B cell (primary cell): ENCODE measurements at regions not wholly inside any gene's neighbourhood (a gene's known extent, or its start where the extent isn't known, plus 50 kb on each side); places are given as distances from the start of the nearest gene placed in this dataset.

Experiments used
- ATAC-seq: fragments of 200-7000 bp; cut with Tn5 transposase; one replicate; pipeline ENCODE4 v1.10.0; 2021; ENCODE audit warnings: low read depth, mild to moderate bottlenecking, moderate number of reproducible peaks, moderate library complexity
- CTCF ChIA-PET: fragments of 350-600 bp; sonication (Branson Sonifier 250); formaldehyde crosslinking; loops from one replicate; lab custom pipeline; 2021; ENCODE audit warnings: antibody characterized with exemption, inconsistent platforms; lab: Charles Lee
- POLR2A ChIA-PET: fragments of 350-600 bp; sonication (Branson Sonifier 250); formaldehyde crosslinking; loops from one replicate; lab custom pipeline; 2021; ENCODE audit warnings: antibody characterized with exemption; lab: Charles Lee
- DNase-seq: peaks from one replicate; pipeline ENCODE4 v3.0.0; 2013
- H2AFZ ChIP-seq: 2 replicates; pipeline ENCODE4 v1.6.1; 2012; ENCODE audit warnings: mild to moderate bottlenecking, low read depth, low read length; ENCODE audit not compliant: insufficient read depth, poor library complexity, severe bottlenecking
- H3K27ac ChIP-seq, 2 donors: 1 replicate in 1 of 2; 2 replicates in 1 of 2; pipeline ENCODE4 v1.5.1; 2012 to 2013; ENCODE audit warnings: low read length in 2 of 2, mild to moderate bottlenecking in 2 of 2, moderate library complexity in 1 of 2
- H3K27me3 ChIP-seq, 4 experiments: fragments of 200-600 bp in 1 of 4; sonication (generic) in 1 of 4; replicated peaks in 1 of 4; 1 replicate in 2 of 4; 2 replicates in 2 of 4; pipeline versions ENCODE4 v1.6.1 to v1.7.0; 2013 to 2016; ENCODE audit warnings: low read length in 3 of 4, mild to moderate bottlenecking in 2 of 4, mixed read lengths in 1 of 4, moderate library complexity in 1 of 4; ENCODE audit not compliant: insufficient read depth in 4 of 4, control insufficient read depth in 3 of 4; ENCODE audit errors: control extremely low read depth in 1 of 4
- H3K36me3 ChIP-seq, 2 experiments: replicated peaks in 1 of 2; 1 replicate in 1 of 2; 2 replicates in 1 of 2; pipeline versions ENCODE4 v1.6.1 to v1.7.1; 2013; ENCODE audit warnings: low read length in 1 of 2; ENCODE audit not compliant: insufficient read depth in 2 of 2, control insufficient read depth in 1 of 2; ENCODE audit errors: control extremely low read depth in 1 of 2, extremely low read depth in 1 of 2
- H3K4me1 ChIP-seq, 2 donors: fragments of 200-600 bp in 1 of 2; sonication (generic) in 1 of 2; 1 replicate in 1 of 2; 2 replicates in 1 of 2; pipeline versions ENCODE4 v1.5.1 to v1.6.1; 2013 to 2017; ENCODE audit warnings: low read length in 2 of 2; ENCODE audit not compliant: control insufficient read depth in 2 of 2, insufficient read depth in 2 of 2
- H3K4me2 ChIP-seq: replicated peaks from 2 replicates; pipeline ENCODE3; 2012; ENCODE audit warnings: mild to moderate bottlenecking, low read depth, low read length; ENCODE audit not compliant: poor library complexity, severe bottlenecking
- H3K4me3 ChIP-seq, 5 experiments: fragments of 200-600 bp in 1 of 5; sonication (generic) in 1 of 5; 1 replicate in 3 of 5; 2 replicates in 2 of 5; pipeline versions ENCODE4 v1.5.1 to v1.7.0; 2011 to 2016; ENCODE audit warnings: low read length in 4 of 5, mild to moderate bottlenecking in 4 of 5, low read depth in 2 of 5, control low read depth in 1 of 5, moderate library complexity in 1 of 5; ENCODE audit not compliant: insufficient read depth in 1 of 5; ENCODE audit errors: control extremely low read depth in 1 of 5, extremely low read depth in 1 of 5
- H3K79me2 ChIP-seq: fragments of 200-600 bp; sonication (generic); one replicate; pipeline ENCODE4 v1.6.0; 2016; ENCODE audit warnings: low read length; ENCODE audit not compliant: control insufficient read depth, insufficient read depth
- H3K9ac ChIP-seq: fragments of 200-600 bp; sonication (generic); 2 replicates; pipeline ENCODE4 v1.6.1; 2017; ENCODE audit warnings: mild to moderate bottlenecking, low read length, moderate library complexity
- H3K9me3 ChIP-seq, 3 donors: one replicate each; pipeline versions ENCODE4 v1.6.1 to v1.7.1; 2013; ENCODE audit warnings: low read length in 2 of 3; ENCODE audit not compliant: control insufficient read depth in 2 of 3, insufficient read depth in 1 of 3; ENCODE audit errors: control extremely low read depth in 1 of 3
- H4K20me1 ChIP-seq: 2 replicates; pipeline ENCODE4 v1.6.0; 2012; ENCODE audit warnings: mild to moderate bottlenecking, low read length; ENCODE audit not compliant: insufficient read depth, control insufficient read depth, poor library complexity, severe bottlenecking
- H3K27ac Mint-ChIP-seq: one replicate; pipeline ENCODE4 v1.8.0; 2021; ENCODE audit warnings: mixed read lengths
- H3K27me3 Mint-ChIP-seq: one replicate; pipeline ENCODE4 v1.8.0; 2021; ENCODE audit warnings: mixed read lengths
- H3K4me1 Mint-ChIP-seq: one replicate; pipeline ENCODE4 v1.8.0; 2021; ENCODE audit warnings: mixed read lengths
- H3K4me3 Mint-ChIP-seq: one replicate; pipeline ENCODE4 v1.8.0; 2021; ENCODE audit warnings: mixed read lengths
- H3K9me3 Mint-ChIP-seq: one replicate; pipeline ENCODE4 v1.8.0; 2022; ENCODE audit warnings: mixed read lengths; ENCODE audit not compliant: insufficient read depth
- CTCF ChIP-seq: fragments of 200-600 bp; IDR thresholded peaks from one replicate; pipeline ENCODE4 v1.8.0; 2022; ENCODE audit warnings: antibody characterized with exemption, mild to moderate bottlenecking
- EZH2 ChIP-seq: IDR thresholded peaks from 2 replicates; pipeline ENCODE4 v1.6.1; 2012; ENCODE audit warnings: borderline replicate concordance, low read depth, mild to moderate bottlenecking, moderate library complexity, low read length; ENCODE audit not compliant: insufficient read depth, poor library complexity, severe bottlenecking
- WGBS: methylation state at CpG from one replicate; pipeline ENCODE4 v1.1.5; 2013; ENCODE audit warnings: missing lambda C conversion rate; ENCODE audit not compliant: insufficient coverage; 5-methylcytosine and 5-hydroxymethylcytosine counted together
- intact Hi-C: fragments of 100-400 bp; cut with micrococcal nuclease; formaldehyde crosslinking; loops from one replicate; pipeline ENCODE4 v1.10.0; 2022

- ChIA-PET POLR2A (no interaction called here), CTCF (no interaction called here)
- no peak overlapping the region for H3K9ac ChIP-seq
- Mint-ChIP-seq H3K4me3 (no peak overlapping the region), H3K27me3 (peaks cover 6% of the 10 kb centered on the region), H3K4me1 (no peaks in the 10 kb centered on the region), H3K27ac (no peak overlapping the region), H3K9me3 (peaks cover 4% of the 10 kb centered on the region)
- no peaks in the 10 kb centered on the region for H3K4me1 ChIP-seq
- 93% methylated on average over 4 of the region's 4 CpGs for WGBS
- no peaks in the 10 kb centered on the region for H3K79me2 ChIP-seq
- H3K9me3 ChIP-seq: no peaks in the 10 kb centered on the region
- DNase-seq (no peak), ATAC-seq (no peak)
- H3K27ac ChIP-seq: no peak overlapping the region
- H3K4me2 ChIP-seq: no peak overlapping the region
- TF ChIP-seq CTCF: no peak
- TF ChIP-seq EZH2: no peak
- intact Hi-C loops: no loop called here
- no peak overlapping the region for H2AFZ ChIP-seq
- no peaks in the 10 kb centered on the region for H3K27me3 ChIP-seq
- no peak overlapping the region for H3K4me3 ChIP-seq
- H4K20me1 ChIP-seq: no peaks in the 10 kb centered on the region
- no peaks in the 10 kb centered on the region for H3K36me3 ChIP-seq
Measured at GRCh38 chr12:105986779-105987684, 151.7 kb downstream of the NUAK1 start.

GRCh38 chr12:105987685-105988035 lies 151.1 kb downstream of the NUAK1 start:
- Histone ChIP-seq H3K4me1 (no peaks in the 10 kb centered on the region), H2AFZ (no peak overlapping the region), H3K4me2 (no peak overlapping the region), H3K79me2 (no peaks in the 10 kb centered on the region), H4K20me1 (no peaks in the 10 kb centered on the region), H3K27me3 (no peaks in the 10 kb centered on the region), H3K4me3 (no peak overlapping the region), H3K9ac (no peak overlapping the region), H3K36me3 (no peaks in the 10 kb centered on the region), H3K9me3 (no peaks in the 10 kb centered on the region), H3K27ac (no peak overlapping the region)
- Mint-ChIP-seq H3K4me1 (no peaks in the 10 kb centered on the region), H3K4me3 (no peak overlapping the region), H3K27ac (no peak overlapping the region), H3K27me3 (peaks cover 11% of the 10 kb centered on the region), H3K9me3 (peaks cover 4% of the 10 kb centered on the region)
- CTCF ChIA-PET: no interaction called here
- no peak for DNase-seq
- no peak for TF ChIP-seq CTCF
- TF ChIP-seq EZH2: no peak
- POLR2A ChIA-PET: no interaction called here
- WGBS: 86% methylated on average over 3 of the region's 3 CpGs
- intact Hi-C loops: no loop called here
- ATAC-seq: no peak
